ENCODE measurements at regions not wholly inside any gene's neighbourhood (a gene's known extent, or its start where the extent isn't known, plus 50 kb on each side); places are given as distances from the start of the nearest gene placed in this dataset.

DNA sequence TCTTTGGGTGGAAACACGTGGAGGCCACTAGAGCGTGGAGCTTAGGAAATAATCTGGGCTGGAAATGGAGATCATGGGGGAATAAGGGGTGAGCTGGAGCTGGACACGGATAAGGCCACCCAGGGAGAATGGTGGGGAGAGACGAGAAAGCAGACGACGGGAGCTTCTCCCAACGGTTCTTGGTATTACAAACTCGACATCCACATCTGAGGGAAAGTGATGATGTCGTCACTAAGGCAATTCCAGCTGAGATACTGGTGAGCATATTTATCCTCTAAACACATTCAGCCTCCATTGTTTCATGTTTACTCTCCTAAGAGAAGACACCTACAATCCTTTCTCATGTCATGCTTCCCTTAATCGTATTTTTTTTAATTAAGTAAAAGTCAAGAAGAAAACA, 50.2 kb upstream of the SNX9 start:
- no peak for DNase-seq (ENCODE audit: low spot score)

Data from umbilical cord (tissue), 1 donor.